Hepatic stellate cell (primary cell): ENCODE measurements at regions not wholly inside any gene's neighbourhood (a gene's known extent, or its start where the extent isn't known, plus 50 kb on each side); places are given as distances from the start of the nearest gene placed in this dataset.
"Not testable (repeated sequence)": the region's sequence is repeated elsewhere in the genome, so short reads cannot be mapped to it uniquely, and the experiment has no call there.

Experiments used
- DNase-seq: peaks from one replicate; pipeline ENCODE4 v3.0.0; 2011; ENCODE audit warnings: low spot score

GRCh38 chr6:15898693-15899092 is 230.2 kb upstream of the MYLIP start:
- DNase-seq = no peak

DNA sequence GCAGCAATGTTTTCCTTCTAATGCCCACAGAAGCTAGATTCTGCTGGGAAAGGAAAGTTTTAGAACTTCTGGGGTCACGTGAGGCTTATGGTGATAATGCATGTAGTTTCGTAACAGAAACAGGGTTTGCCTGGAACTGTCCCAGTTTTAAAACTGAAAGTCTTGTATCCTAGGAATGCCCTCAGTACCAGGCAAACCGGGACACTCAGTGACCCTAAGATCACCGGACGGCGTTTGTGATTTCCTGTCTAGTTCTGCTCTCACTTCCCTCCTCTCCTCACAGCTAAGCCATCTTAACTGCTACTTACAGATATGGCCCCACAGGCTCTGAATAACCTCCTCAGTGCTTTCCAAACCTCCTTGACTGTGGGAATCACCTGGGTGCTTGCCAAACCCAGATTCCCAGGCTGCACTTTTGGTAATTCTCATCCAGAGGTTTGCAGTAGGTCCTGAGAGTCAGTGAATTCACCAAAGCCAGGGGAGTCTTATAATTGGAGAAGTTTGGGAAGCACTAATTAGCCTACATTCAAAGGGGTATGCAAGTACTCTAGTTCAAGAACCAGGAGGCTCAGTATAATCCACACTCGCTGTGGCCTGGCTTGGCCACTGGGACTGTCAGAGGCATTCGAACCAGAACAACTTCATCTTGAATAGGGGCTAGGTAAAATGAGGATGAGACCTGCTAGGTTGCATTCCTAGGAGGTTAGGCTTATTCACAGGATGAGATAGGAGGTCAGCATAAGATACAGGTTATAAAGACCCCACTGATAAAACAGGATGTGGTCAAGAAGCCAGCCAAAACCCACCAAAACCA is 231.6 kb upstream of the MYLIP start:
- no peak for DNase-seq

DNA sequence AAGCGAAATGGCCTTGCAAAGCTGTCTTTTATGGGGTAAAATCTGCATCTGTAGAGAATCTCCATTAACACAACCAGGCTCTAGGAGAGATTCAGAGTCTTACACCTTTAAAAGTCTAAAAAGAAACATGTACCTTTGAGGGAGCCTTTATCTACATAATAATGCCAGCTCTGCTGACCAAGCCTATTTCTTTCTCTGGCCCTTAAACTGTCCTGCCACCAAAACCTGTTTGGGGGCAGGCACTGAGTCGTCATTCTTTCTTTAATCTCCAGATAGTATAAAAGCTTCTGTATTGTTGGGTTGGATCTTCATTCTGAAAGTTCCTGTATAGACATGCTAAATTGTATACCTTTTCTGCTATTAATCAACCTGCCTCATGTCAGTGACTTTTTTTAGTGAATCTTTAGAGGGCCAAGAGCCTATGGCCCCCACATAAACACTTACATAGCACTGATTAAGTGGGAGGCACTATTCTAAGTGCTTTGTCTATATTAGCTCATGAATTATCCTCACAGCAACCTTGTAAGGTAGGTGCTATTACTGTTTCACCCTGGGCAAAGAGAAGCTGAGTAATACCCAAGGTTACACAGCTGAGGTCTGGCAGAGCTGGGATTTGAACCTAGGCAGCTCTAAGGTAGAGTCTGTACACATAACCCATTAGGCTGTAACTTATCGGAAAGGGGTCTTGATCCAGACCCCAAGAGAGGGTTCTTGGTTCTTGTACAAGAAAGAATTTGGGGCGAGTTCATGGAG is 232.3 kb upstream of the DTNBP1 start:
- no peak for DNase-seq

DNA sequence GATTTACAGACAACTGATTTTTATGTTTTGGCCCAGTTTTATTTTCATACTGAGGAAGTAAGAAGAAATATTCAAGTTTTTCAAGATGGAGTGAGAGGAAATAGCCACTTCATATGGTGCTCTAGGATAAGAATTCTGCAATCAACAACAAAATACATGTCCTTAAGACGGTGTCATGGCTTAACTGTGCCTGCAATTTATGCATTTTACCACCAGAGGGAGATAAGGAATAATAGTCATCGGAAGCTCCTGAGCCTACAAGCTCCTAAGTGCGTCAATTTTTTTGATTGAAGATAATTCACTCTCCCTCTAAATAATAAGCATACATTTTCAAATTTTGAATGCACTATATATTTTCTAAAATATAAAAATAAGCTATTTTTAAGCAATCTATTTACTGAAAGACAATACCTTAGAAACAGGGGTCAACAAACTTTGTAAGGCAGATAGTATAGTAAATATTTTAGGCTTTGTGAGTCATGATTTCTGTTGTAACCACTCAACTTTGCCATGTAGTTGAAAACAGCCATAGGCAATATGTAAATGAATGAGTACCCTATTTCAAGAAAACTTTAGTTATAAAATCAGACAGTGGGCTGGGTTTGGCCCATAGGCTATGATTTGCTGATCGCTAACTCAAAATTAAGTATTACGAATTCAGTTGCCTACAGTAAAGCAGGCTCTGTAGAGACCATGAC is 230.9 kb upstream of the DTNBP1 start:
- no peak for DNase-seq

DNA sequence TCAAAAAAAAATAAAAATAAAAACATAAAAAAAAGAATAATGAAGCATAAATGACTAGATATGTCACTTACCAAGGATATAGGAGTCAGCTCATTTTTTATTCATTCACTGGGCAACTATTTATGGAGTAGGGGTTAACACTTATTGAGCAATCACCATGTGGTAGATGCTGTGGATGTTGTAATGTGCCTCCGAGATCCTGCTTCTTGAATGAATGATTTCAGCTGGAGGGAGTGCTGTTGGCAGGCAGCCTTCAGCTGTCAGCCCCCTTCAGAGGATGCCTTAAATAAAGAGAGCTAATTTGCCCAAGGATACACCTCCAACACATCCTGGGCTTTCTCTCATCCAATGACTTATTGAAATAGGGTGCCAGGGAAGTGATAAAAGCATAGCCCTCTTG is 229.5 kb upstream of the DTNBP1 start:
- no peak for DNase-seq

DNA sequence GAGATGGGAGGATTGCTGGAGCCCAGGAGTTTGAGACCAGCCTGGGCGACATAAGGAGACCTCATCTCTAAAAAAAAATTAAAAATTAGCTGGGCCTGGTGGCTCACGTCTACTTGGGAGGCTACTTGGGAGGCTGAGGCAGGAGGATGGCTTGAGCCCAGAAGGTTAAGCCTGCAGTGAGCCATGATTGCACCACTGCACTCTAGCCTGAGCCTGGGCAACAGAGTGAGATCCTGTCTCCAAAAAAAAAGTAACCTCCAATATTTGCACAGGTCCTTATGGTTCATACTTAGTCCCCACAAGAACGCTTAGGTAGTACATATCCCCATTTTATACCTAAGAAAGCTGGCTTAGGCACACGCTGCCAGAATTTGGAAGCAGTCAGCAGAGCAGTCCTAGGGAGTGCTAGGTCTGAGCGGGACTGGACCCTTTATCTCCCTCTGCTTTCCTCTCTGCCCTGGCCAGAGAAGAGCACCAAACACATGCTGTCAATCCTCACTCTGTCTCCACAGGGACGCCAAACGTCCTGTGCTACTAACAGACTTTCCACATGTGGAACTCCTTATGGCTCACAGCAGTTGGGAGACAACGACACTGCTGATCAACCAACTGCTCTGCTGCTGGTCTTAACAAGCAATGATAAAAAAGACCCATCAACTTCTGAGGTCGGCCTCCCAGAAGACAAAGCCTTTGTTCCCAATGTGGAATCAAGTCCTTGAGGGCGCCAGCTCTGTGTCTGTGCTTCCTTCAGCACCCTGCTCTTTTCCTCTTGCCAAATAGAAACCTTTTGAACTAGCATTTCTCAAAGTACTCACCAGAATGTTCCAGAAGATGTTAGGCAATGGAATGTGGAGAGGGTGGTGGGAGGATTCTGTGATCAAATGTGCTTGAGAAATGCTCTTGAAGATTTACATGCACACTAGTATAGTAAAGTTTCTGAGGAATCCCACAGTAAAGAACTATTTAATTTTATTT is 226.3 kb upstream of the DTNBP1 start:
- no peak for DNase-seq

DNA sequence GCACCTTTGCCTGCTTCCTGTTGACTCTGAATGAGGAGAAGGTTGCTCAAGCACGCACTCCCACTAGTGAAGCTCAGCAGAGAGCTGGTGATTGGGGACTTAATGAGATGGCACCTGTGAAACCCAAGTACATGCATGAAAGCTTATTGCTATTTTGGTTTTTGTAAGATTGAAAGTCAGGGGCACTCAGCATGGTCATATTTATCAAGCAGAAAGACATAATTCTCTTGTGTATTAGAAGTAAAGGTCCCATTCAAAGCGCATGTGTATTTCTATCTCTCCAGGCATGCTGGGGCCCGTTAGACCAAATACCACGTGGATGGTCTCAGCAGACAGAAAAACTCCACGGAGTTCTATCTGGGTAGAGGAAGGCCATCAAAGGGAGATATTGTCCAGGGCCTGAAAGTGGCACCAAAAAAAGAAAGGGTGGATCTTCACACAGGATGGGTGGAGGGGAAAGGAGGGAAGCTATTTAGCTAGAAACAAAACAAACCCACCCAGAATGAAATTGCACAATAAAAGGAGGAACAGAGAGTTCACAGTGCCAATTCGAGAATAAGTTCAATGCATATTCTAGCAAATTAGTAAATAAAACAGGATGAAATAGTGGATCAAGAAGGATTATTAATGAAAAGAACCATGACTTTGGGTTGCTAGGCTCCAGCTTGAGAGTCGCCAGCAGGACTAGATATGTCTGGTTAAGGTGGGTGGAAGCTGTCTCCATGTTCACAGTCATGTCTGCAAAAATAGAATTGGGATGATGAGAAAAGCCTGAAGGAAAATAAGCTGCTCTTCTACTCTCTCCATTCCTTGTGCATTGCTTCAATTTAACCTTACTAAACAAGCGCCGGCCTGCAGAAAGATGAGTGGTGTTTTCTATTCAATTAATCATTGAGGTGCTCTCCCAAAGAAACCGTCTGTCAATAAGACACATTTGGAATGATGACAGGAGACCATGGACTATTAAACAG is 224.9 kb upstream of the DTNBP1 start:
- DNase-seq = no peak

GRCh38 chr6:15885624-15886023 is 222.8 kb upstream of the DTNBP1 start:
- no peak for DNase-seq

DNA sequence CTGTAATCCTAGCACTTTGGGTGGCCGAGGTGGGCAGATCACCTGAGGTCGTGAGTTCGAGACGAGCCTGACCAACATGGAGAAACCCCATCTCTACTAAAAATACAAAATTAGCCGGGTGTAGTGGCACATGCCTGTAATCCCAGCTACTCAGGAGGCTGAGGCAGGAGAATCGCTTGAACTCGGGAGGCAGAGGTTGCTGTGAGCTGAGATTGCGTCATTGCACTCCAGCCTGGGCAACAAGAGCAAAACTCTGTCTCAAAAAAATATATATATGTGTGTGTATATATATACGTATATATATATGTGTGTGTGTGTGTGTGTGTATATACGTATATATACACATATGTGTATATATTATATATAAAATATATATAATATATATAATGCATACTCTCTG is 220.8 kb upstream of the DTNBP1 start:
- not testable (repeated sequence) for DNase-seq

GRCh38 chr6:15882915-15883314 is 220.1 kb upstream of the DTNBP1 start:
- DNase-seq = no peak

GRCh38 chr6:15882345-15882744 is 219.5 kb upstream of the DTNBP1 start:
- no peak for DNase-seq

- DNase-seq = no peak
Observed at GRCh38 chr6:15881150-15881549, 218.3 kb upstream of the DTNBP1 start.

DNA sequence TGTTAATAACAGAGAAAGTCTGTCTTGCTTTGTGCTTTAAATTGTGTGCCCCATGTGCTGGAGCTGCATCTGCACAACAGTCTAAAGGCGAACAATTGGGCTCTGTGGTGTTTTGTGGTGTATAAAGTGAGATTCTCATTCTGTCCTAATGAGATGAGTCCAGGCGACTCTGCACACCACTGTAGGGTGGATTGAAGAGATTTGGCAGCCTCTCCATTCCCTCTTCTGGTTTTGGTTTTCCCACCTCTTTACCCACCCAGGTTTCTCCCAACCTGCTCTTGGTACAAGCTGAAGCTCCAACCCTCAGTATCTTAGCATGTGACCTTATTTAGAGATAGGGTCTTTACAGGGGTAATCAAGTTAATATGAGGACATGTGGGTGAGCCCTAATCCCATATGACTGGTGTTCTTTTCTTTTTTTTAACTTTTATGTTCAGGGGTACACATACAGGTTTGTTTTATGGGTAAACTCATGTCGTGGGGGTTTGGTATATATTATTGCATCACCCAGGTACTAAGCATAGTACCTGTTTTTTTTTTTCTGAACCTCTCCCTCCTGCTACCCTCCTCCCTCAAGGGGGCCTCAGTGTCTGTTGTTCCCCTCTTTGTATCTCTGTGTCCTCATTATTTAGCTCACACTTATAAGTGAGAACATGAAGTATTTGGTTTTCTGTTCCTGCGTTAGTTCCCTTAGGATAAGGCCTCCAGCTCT is 217.6 kb upstream of the DTNBP1 start:
- no peak for DNase-seq

DNA sequence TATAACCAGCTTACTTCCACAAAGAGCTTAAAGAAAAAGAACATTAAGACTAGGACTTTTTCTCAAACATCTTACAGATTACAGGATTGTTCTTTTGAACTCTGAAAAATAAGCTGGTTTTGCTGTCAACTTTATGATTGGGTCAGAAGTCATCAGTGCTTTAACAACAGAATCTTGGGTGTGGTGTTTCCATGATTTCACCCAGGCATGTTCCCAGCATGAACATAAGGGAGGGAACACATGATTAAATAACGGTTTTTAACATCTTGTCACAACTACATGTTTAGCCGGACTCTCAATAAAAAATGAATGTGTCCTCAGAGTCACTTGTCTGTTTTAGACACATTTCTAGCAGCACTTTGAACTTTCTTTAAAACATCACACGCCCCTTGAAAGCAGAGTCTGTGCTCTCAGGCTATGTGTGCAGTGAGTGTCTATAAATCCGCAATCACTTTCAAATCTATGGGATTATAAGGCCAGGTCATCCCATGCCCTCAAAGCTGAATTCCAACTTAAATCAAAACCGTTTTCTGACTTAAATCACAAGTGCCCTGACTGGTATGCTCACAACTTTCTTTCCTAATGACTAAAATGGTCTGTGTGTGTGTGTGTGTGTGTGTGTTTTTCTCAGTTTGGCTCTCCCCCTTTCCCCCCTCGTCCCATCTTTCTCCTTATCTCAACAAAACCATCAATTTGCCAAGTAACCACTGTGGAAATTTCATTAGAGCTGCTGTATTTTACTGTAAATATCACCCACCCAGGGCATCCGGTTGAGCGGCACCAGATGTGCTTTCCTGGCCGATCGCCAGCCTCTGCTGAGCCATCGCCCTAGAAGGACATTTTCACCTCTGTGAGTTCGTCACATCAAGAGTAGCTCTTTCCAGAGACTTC is 216.8 kb upstream of the DTNBP1 start:
- no peak for DNase-seq

GRCh38 chr6:15877231-15877630 is 214.4 kb upstream of the DTNBP1 start:
- no peak for DNase-seq

- no peak for DNase-seq
Observed at GRCh38 chr6:15876406-15876805, 213.6 kb upstream of the DTNBP1 start.

DNA sequence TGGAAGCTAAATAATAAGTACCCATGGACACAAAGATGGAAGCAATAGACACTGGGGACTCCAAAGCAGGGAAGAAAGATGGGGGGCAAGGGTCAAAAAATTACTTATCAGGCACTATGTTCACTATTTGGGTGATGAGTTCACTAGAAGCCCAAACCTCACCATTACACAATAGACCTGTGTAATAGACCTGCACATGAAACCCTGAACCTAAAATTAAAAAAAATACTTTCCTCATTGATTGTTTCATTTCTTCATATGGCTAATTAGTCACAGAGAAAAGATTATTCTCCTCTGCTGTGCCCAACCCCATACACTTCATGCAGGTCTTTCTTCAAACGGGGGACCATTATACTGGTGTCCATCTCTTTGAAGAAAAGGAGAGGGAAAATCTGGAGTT is 213.0 kb upstream of the DTNBP1 start:
- DNase-seq = no peak

- no peak for DNase-seq
Observed at GRCh38 chr6:15874821-15875220, 212.0 kb upstream of the DTNBP1 start.

DNA sequence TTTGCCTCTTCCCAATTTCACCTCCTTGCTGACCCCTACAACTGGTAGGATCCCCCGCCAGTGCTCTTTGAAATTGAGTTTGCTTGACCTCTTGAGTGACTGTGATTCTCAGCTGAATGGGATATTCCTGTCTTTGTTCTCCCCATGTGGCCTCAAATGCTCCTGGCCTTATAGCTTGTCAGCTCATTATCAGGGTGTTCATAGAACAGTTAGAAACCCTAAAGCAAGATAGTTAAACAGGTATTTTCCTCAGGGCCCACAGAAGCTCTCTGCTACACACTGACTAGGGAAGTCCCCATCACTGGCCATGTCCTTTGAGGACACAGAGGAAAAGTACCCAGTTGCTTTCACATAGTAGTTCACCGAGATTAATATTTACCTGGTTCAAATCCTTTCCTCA is 211.5 kb upstream of the DTNBP1 start:
- DNase-seq = no peak
